ENCODE measurements at regions not wholly inside any gene's neighbourhood (a gene's known extent, or its start where the extent isn't known, plus 50 kb on each side); places are given as distances from the start of the nearest gene placed in this dataset.

GRCh38 chr1:201748335-201748734, 80.6 kb upstream of the IPO9 start:
- TF ChIP-seq CTCF (IDR thresholded peaks at IDR 0.05 in 4 of 5, conservative IDR thresholded peaks at IDR 0.05 in 1 of 5) (no peak), POLR2A (IDR thresholded peaks at IDR 0.05) (no peak)
